ENCODE measurements at regions not wholly inside any gene's neighbourhood (a gene's known extent, or its start where the extent isn't known, plus 50 kb on each side); places are given as distances from the start of the nearest gene placed in this dataset.

GRCh38 chr1:208298593-208299269 is 54.5 kb upstream of the PLXNA2 start:
- no peak for FAIRE-seq
- DNase-seq (ENCODE audit: insufficient read length, low spot score): no peak
- TF ChIP-seq CTCF (IDR thresholded peaks at IDR 0.05; ENCODE audit: insufficient read depth, missing control alignments): no peak

GRCh38 chr1:208300084-208300770 is 56.0 kb upstream of the PLXNA2 start:
- no peak for TF ChIP-seq CTCF (IDR thresholded peaks at IDR 0.05; ENCODE audit: insufficient read depth, missing control alignments)
- FAIRE-seq (no peak), DNase-seq (ENCODE audit: insufficient read length, low spot score) (no peak)

GRCh38 chr1:208302699-208303238 is 58.6 kb upstream of the PLXNA2 start:
- TF ChIP-seq CTCF (IDR thresholded peaks at IDR 0.05; ENCODE audit: insufficient read depth, missing control alignments): no peak
- FAIRE-seq: no peak
- DNase-seq (ENCODE audit: insufficient read length, low spot score): no peak

GRCh38 chr1:208303743-208304712 is 59.8 kb upstream of the PLXNA2 start:
- FAIRE-seq (no peak), DNase-seq (ENCODE audit: insufficient read length, low spot score) (no peak)
- TF ChIP-seq CTCF (IDR thresholded peaks at IDR 0.05; ENCODE audit: insufficient read depth, missing control alignments): no peak

GRCh38 chr1:208308221-208308620 is 64.0 kb upstream of the PLXNA2 start:
- DNase-seq (ENCODE audit: insufficient read length, low spot score) (no peak), FAIRE-seq (no peak)
- no peak for TF ChIP-seq CTCF (IDR thresholded peaks at IDR 0.05; ENCODE audit: insufficient read depth, missing control alignments)

- FAIRE-seq (no peak), DNase-seq (ENCODE audit: insufficient read length, low spot score) (no peak)
- TF ChIP-seq CTCF (IDR thresholded peaks at IDR 0.05; ENCODE audit: insufficient read depth, missing control alignments): no peak
These were observed 65.6 kb upstream of the PLXNA2 start for GRCh38 chr1:208309771-208310170.
